ENCODE measurements at regions not wholly inside any gene's neighbourhood (a gene's known extent, or its start where the extent isn't known, plus 50 kb on each side); places are given as distances from the start of the nearest gene placed in this dataset.
A peak's percentile ranks its signal among the peaks of the same experiment; 100 is the strongest.

- Histone ChIP-seq H3K4me3 (ENCODE audit: low read length) (no peak overlapping the region), H3K27ac (ENCODE audit: low read length) (no peak overlapping the region), H3K9me3 (replicated peaks; ENCODE audit: control insufficient read depth, low read depth, low read length) (no peaks in the 10 kb centered on the region), H3K36me3 (ENCODE audit: control insufficient read depth, insufficient read depth, low read length) (no peaks in the 10 kb centered on the region), H3K4me1 (ENCODE audit: control insufficient read depth, insufficient read depth, low read length) (no peaks in the 10 kb centered on the region), H3K27me3 (ENCODE audit: control insufficient read depth, insufficient read depth, low read length) (no peaks in the 10 kb centered on the region)
- no CpG with 5 or more reads among the region's 4 CpGs for WGBS (ENCODE audit: insufficient coverage)
- no peak for DNase-seq
These were observed 1434.6 kb downstream of the PCDH18 start for GRCh38 chr4:136097676-136098075.

DNA sequence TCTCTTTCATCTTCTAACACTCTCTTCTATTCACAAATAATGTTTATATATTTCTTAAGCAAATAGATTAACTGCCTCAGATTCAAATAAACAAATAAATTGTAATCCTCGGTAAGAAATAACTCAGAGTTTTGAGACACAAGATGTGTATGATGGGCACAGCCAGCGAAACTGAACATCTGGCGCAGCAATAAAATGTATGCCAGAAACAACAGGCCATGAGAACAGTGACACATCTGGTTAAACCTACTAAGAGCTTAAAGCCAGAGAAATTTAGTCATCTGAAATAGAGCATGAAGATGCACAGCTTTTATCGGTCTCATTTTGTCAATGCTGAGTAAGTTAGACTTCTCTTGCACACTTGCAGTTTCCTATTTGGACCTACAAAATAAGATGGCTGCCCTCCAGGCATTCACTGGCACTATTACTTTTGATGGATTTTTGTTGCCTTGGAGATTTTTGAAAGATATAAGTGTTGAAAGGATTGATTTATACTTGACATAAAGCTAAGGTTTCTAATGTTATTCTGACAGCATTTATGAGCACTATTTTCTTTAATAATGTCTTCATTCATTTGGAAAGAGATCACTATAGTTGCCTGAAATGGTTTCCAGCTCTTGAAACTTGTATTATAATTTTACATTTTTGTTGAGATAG is 1444.0 kb downstream of the PCDH18 start:
- Histone ChIP-seq H3K9me3 (replicated peaks; ENCODE audit: control insufficient read depth, low read depth, low read length) (no peaks in the 10 kb centered on the region), H3K36me3 (ENCODE audit: control insufficient read depth, insufficient read depth, low read length) (no peaks in the 10 kb centered on the region), H3K27me3 (ENCODE audit: control insufficient read depth, insufficient read depth, low read length) (no peaks in the 10 kb centered on the region), H3K4me3 (ENCODE audit: low read length) (no peak overlapping the region), H3K4me1 (ENCODE audit: control insufficient read depth, insufficient read depth, low read length) (no peaks in the 10 kb centered on the region), H3K27ac (ENCODE audit: low read length) (no peak overlapping the region)
- DNase-seq = peak; percentile 32
- 81% methylated on average over 2 of the region's 4 CpGs for WGBS (ENCODE audit: insufficient coverage)

DNA sequence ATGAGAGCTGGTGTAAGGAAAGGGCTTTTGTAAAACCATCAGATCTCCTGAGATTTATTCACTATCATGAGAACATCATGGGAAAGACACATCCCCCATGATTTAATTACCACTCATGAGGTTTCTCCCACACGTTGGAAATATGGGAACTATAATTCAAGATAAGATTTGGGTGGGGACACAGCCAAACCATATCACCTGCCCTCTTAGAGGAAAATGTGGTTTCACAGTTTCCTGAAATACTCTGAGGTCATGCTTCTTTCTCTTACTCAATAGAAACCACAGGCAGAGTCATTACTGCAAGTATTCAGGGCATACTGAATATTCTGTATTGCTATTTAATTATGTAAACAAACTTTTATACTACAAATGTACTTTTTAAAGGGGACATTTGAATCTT is 1453.3 kb downstream of the PCDH18 start:
- no peak overlapping the region for H3K4me3 ChIP-seq (ENCODE audit: low read length)
- no peak for DNase-seq
- no peaks in the 10 kb centered on the region for H3K36me3 ChIP-seq (ENCODE audit: control insufficient read depth, insufficient read depth, low read length)
- no peaks in the 10 kb centered on the region for H3K9me3 ChIP-seq (replicated peaks; ENCODE audit: control insufficient read depth, low read depth, low read length)
- no peak overlapping the region for H3K27ac ChIP-seq (ENCODE audit: low read length)
- no peaks in the 10 kb centered on the region for H3K27me3 ChIP-seq (ENCODE audit: control insufficient read depth, insufficient read depth, low read length)
- WGBS (ENCODE audit: insufficient coverage) = no CpG with 5 or more reads among the region's 1 CpG
- H3K4me1 ChIP-seq (ENCODE audit: control insufficient read depth, insufficient read depth, low read length) = no peaks in the 10 kb centered on the region

DNA sequence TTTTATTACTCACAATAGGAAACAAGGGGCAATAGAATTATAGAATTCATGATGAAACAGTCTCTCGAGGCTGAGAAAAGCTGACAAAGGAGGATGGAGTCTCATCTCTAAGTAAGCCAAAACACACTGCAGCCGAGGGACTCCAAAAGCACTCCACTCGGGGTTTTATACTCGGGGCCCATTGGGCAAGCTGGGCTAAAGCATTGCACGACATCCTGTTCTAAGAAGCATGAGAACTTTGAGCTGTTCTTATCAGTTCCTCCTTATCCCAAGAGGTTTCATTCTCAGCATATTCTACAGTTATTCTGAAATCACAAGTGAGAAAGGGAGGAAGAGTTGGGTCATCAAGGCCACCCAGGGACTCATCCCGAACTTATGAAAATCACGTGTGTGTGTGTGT is 1475.5 kb downstream of the PCDH18 start:
- no peaks in the 10 kb centered on the region for H3K4me1 ChIP-seq (ENCODE audit: control insufficient read depth, insufficient read depth, low read length)
- H3K27me3 ChIP-seq (ENCODE audit: control insufficient read depth, insufficient read depth, low read length) = no peaks in the 10 kb centered on the region
- no peak overlapping the region for H3K4me3 ChIP-seq (ENCODE audit: low read length)
- no peaks in the 10 kb centered on the region for H3K36me3 ChIP-seq (ENCODE audit: control insufficient read depth, insufficient read depth, low read length)
- H3K9me3 ChIP-seq (replicated peaks; ENCODE audit: control insufficient read depth, low read depth, low read length) = no peaks in the 10 kb centered on the region
- H3K27ac ChIP-seq (ENCODE audit: low read length) = no peak overlapping the region
- no peak for DNase-seq
- no CpG with 5 or more reads among the region's 7 CpGs for WGBS (ENCODE audit: insufficient coverage)

GRCh38 chr4:136055360-136055759 is 1476.9 kb downstream of the PCDH18 start:
- no CpG with 5 or more reads among the region's 3 CpGs for WGBS (ENCODE audit: insufficient coverage)
- Histone ChIP-seq H3K9me3 (replicated peaks; ENCODE audit: control insufficient read depth, low read depth, low read length) (no peaks in the 10 kb centered on the region), H3K36me3 (ENCODE audit: control insufficient read depth, insufficient read depth, low read length) (no peaks in the 10 kb centered on the region), H3K4me1 (ENCODE audit: control insufficient read depth, insufficient read depth, low read length) (no peaks in the 10 kb centered on the region), H3K27ac (ENCODE audit: low read length) (no peak overlapping the region), H3K27me3 (ENCODE audit: control insufficient read depth, insufficient read depth, low read length) (no peaks in the 10 kb centered on the region), H3K4me3 (ENCODE audit: low read length) (no peak overlapping the region)
- no peak for DNase-seq

- Histone ChIP-seq H3K9me3 (replicated peaks; ENCODE audit: control insufficient read depth, low read depth, low read length) (no peaks in the 10 kb centered on the region), H3K4me1 (ENCODE audit: control insufficient read depth, insufficient read depth, low read length) (no peaks in the 10 kb centered on the region), H3K27me3 (ENCODE audit: control insufficient read depth, insufficient read depth, low read length) (no peaks in the 10 kb centered on the region), H3K4me3 (ENCODE audit: low read length) (no peak overlapping the region), H3K36me3 (ENCODE audit: control insufficient read depth, insufficient read depth, low read length) (no peaks in the 10 kb centered on the region), H3K27ac (ENCODE audit: low read length) (no peak overlapping the region)
- 83% methylated on average over 1 of the region's 1 CpG for WGBS (ENCODE audit: insufficient coverage)
- no peak for DNase-seq
These were observed 1495.5 kb downstream of the PCDH18 start for GRCh38 chr4:136036744-136037143.

GRCh38 chr4:136032391-136032790 is 1499.9 kb downstream of the PCDH18 start:
- Histone ChIP-seq H3K27ac (ENCODE audit: low read length) (no peak overlapping the region), H3K27me3 (ENCODE audit: control insufficient read depth, insufficient read depth, low read length) (no peaks in the 10 kb centered on the region), H3K9me3 (replicated peaks; ENCODE audit: control insufficient read depth, low read depth, low read length) (peaks cover 5% of the 10 kb centered on the region), H3K36me3 (ENCODE audit: control insufficient read depth, insufficient read depth, low read length) (no peaks in the 10 kb centered on the region), H3K4me1 (ENCODE audit: control insufficient read depth, insufficient read depth, low read length) (no peaks in the 10 kb centered on the region), H3K4me3 (ENCODE audit: low read length) (no peak overlapping the region)
- no CpG with 5 or more reads among the region's 1 CpG for WGBS (ENCODE audit: insufficient coverage)
- no peak for DNase-seq

DNA sequence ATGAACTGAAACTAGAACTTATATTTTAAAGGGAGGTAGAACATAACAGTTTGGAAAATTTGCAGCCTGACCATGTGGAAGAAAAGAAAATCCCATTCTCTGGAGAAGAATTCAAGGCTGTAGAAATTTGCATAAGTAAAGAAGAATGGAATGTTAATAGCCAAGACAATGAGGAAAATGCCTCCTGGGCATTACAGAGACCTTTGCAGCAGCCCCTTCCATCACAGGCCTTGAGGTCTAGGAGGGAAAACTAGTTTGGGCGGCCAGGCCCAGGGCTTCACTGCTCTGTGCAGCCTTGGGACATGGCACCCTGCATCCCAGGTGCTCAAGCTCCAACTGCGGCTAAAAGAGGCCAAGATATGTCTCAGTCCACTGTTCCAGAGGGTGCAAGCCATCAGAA is 1506.8 kb downstream of the PCDH18 start:
- no peaks in the 10 kb centered on the region for H3K36me3 ChIP-seq (ENCODE audit: control insufficient read depth, insufficient read depth, low read length)
- no peak overlapping the region for H3K27ac ChIP-seq (ENCODE audit: low read length)
- 53% methylated on average over 2 of the region's 2 CpGs for WGBS (ENCODE audit: insufficient coverage)
- DNase-seq = no peak
- no peaks in the 10 kb centered on the region for H3K27me3 ChIP-seq (ENCODE audit: control insufficient read depth, insufficient read depth, low read length)
- no peaks in the 10 kb centered on the region for H3K4me1 ChIP-seq (ENCODE audit: control insufficient read depth, insufficient read depth, low read length)
- peaks cover 7% of the 10 kb centered on the region for H3K9me3 ChIP-seq (replicated peaks; ENCODE audit: control insufficient read depth, low read depth, low read length)
- H3K4me3 ChIP-seq (ENCODE audit: low read length) = no peak overlapping the region

DNA sequence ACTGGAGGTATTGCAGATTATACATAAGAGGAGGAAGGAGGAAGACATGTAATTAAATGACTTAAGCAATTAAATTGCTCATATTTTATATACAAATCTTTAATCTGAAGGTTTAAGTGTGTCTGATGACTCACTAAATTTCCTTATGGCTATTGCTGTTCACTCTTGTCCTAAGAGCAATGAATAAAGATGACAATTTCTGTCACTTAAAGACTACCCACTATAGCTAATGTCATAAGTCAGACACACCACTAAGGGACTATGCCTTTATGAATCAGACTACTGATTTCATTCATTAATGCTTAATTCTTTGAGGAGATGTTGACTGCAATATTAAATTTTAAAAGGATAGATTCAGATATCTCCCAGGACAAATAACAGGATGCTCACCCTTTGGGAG is 1514.7 kb downstream of the PCDH18 start:
- no peaks in the 10 kb centered on the region for H3K4me1 ChIP-seq (ENCODE audit: control insufficient read depth, insufficient read depth, low read length)
- H3K4me3 ChIP-seq (ENCODE audit: low read length) = no peak overlapping the region
- H3K27me3 ChIP-seq (ENCODE audit: control insufficient read depth, insufficient read depth, low read length) = no peaks in the 10 kb centered on the region
- no peak for DNase-seq
- H3K36me3 ChIP-seq (ENCODE audit: control insufficient read depth, insufficient read depth, low read length) = no peaks in the 10 kb centered on the region
- H3K9me3 ChIP-seq (replicated peaks; ENCODE audit: control insufficient read depth, low read depth, low read length) = no peaks in the 10 kb centered on the region
- H3K27ac ChIP-seq (ENCODE audit: low read length) = no peak overlapping the region

GRCh38 chr4:136012220-136012619 is 1520.1 kb downstream of the PCDH18 start:
- no CpG with 5 or more reads among the region's 1 CpG for WGBS (ENCODE audit: insufficient coverage)
- DNase-seq = peak; percentile 11

DNA sequence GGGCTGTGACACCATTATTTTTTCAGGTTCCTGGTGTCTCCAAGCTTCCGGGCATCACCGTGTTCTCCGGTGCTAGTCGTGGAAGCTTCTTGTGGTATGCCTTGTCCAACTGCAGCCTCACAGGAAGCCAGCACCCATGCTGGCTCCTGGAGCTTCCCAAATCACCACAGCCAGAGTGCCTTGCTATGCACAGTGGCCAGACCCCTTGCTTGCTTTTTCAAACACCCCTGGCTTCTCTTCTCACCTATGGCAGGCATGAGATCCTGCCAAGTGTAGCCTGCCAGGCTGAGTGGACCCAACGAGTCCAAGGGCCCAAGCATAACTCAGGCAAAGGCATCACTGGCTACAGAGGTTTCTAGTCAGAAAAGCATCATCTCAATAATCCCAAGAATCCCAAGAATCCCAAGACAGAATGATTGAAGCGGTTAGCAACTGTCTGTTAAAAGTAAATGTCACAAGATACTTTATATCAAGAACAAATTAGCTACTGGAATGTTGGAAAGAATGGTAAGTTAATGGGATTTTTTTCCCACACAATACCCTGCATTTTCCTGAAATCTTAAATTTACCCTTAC is 1522.9 kb downstream of the PCDH18 start:
- 98% methylated on average over 4 of the region's 6 CpGs for WGBS (ENCODE audit: insufficient coverage)
- no peak for DNase-seq
- H3K27ac ChIP-seq (ENCODE audit: low read length) = no peak overlapping the region
- peaks cover 6% of the 10 kb centered on the region for H3K9me3 ChIP-seq (replicated peaks; ENCODE audit: control insufficient read depth, low read depth, low read length)
- no peak overlapping the region for H3K4me3 ChIP-seq (ENCODE audit: low read length)
- no peaks in the 10 kb centered on the region for H3K36me3 ChIP-seq (ENCODE audit: control insufficient read depth, insufficient read depth, low read length)
- H3K27me3 ChIP-seq (ENCODE audit: control insufficient read depth, insufficient read depth, low read length) = no peaks in the 10 kb centered on the region
- no peaks in the 10 kb centered on the region for H3K4me1 ChIP-seq (ENCODE audit: control insufficient read depth, insufficient read depth, low read length)

More at GRCh38 chr4:136012220-136012619, 1520.1 kb downstream of the PCDH18 start:
- Histone ChIP-seq H3K4me3 (ENCODE audit: low read length) (no peak overlapping the region), H3K27me3 (ENCODE audit: control insufficient read depth, insufficient read depth, low read length) (no peaks in the 10 kb centered on the region), H3K4me1 (ENCODE audit: control insufficient read depth, insufficient read depth, low read length) (no peaks in the 10 kb centered on the region), H3K27ac (ENCODE audit: low read length) (no peak overlapping the region), H3K36me3 (ENCODE audit: control insufficient read depth, insufficient read depth, low read length) (no peaks in the 10 kb centered on the region), H3K9me3 (replicated peaks; ENCODE audit: control insufficient read depth, low read depth, low read length) (peaks cover 6% of the 10 kb centered on the region)

Measured in muscle of leg (tissue), 3 donors.